Endothelial cell of umbilical vein (primary cell): ENCODE measurements at regions not wholly inside any gene's neighbourhood (a gene's known extent, or its start where the extent isn't known, plus 50 kb on each side); places are given as distances from the start of the nearest gene placed in this dataset.
"Not testable (repeated sequence)": the region's sequence is repeated elsewhere in the genome, so short reads cannot be mapped to it uniquely, and the experiment has no call there.

Experiments
- CTCF ChIP-seq, 2 donors: IDR thresholded peaks; 1 replicate in 1 of 2; 2 replicates in 1 of 2; pipeline ENCODE4 v1.5.1; 2011; ENCODE audit warnings: low read length in 2 of 2, mild to moderate bottlenecking in 2 of 2, moderate library complexity in 2 of 2, control low read depth in 1 of 2, inconsistent platforms in 1 of 2, low read depth in 1 of 2; ENCODE audit not compliant: insufficient read depth in 1 of 2; ENCODE audit errors: extremely low read depth in 1 of 2
- EZH2 ChIP-seq: IDR thresholded peaks from 2 replicates; pipeline ENCODE4 v1.6.1; 2012; ENCODE audit warnings: borderline replicate concordance, low read depth, mild to moderate bottlenecking, moderate library complexity, low read length, inconsistent platforms; ENCODE audit not compliant: severe bottlenecking
- FOS ChIP-seq: IDR thresholded peaks from 2 replicates; pipeline ENCODE4 v1.6.1; 2011; ENCODE audit warnings: mild to moderate bottlenecking, low read length, moderate library complexity, borderline replicate concordance; ENCODE audit not compliant: insufficient read depth
- GATA2 ChIP-seq: IDR thresholded peaks from 2 replicates; pipeline ENCODE4 v1.7.0; 2011; ENCODE audit warnings: low read depth, mild to moderate bottlenecking, moderate library complexity, mixed read lengths, low read length; ENCODE audit not compliant: insufficient read length, insufficient read depth
- JUN ChIP-seq: IDR thresholded peaks from 2 replicates; pipeline ENCODE4 v1.6.1; 2011; ENCODE audit warnings: borderline replicate concordance, low read depth; ENCODE audit not compliant: insufficient read length, insufficient read depth
- MAX ChIP-seq: IDR thresholded peaks from 2 replicates; pipeline ENCODE4 v1.6.1; 2011; ENCODE audit not compliant: insufficient read depth, insufficient read length
- MYC ChIP-seq: IDR thresholded peaks from one replicate; pipeline ENCODE4 v1.6.1; 2011; ENCODE audit warnings: mild to moderate bottlenecking, low read depth, low read length
- POLR2A ChIP-seq: IDR thresholded peaks from 2 replicates; pipeline ENCODE4 v1.6.1; 2012; ENCODE audit warnings: low read depth, mild to moderate bottlenecking, control low read depth, low read length
- POLR2AphosphoS5 ChIP-seq: IDR thresholded peaks from 2 replicates; pipeline ENCODE4 v1.6.1; 2012; ENCODE audit warnings: low read depth, mild to moderate bottlenecking, control low read depth, low read length, moderate library complexity; ENCODE audit not compliant: insufficient read depth

- not testable (repeated sequence) for TF ChIP-seq CTCF (IDR thresholded peaks at IDR 0.05; ENCODE audit: extremely low read depth in 1 of 2, insufficient read depth in 1 of 2, low read depth in 1 of 2, low read length in 2 of 2); POLR2A; EZH2; MYC; POLR2AphosphoS5; JUN; MAX; GATA2; FOS
Measured at GRCh38 chrY:7280151-7280740, 368.7 kb upstream of the AMELY start.
